ENCODE measurements at regions not wholly inside any gene's neighbourhood (a gene's known extent, or its start where the extent isn't known, plus 50 kb on each side); places are given as distances from the start of the nearest gene placed in this dataset.

DNA sequence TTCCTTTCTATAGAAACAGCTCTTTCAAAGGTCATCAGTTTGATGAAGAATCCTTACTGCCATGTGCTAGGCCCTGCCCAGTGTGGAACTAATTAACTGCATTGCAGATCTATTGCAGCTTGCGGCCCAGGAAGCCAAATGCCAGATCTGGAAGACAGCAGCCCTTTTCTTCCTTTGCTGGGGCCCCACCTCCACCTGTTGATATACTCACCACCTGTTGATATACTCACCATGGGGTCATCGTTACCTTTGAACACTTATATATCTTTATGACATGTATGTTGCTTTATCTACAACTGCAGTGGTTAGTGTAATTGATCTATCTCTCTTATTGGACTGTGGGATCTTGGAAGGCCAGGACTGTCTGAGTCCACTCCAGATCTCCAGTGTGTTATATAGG, 292.5 kb downstream of the ATP23 start:
- ChIA-PET POLR2A (no interaction called here), CTCF (no interaction called here)
- Histone ChIP-seq H3K4me1 (ENCODE audit: control extremely low read depth in 1 of 4, control insufficient read depth in 4 of 4, insufficient read depth in 4 of 4, low read length in 3 of 4) (no peaks in the 10 kb centered on the region), H3K36me3 (ENCODE audit: control insufficient read depth in 4 of 4, insufficient read depth in 4 of 4, low read length in 3 of 4) (no peaks in the 10 kb centered on the region), H3K9me3 (ENCODE audit: control extremely low read depth in 1 of 5, control insufficient read depth in 4 of 5, insufficient read depth in 2 of 5, low read depth in 1 of 5, low read length in 4 of 5) (no peaks in the 10 kb centered on the region), H3K27ac (ENCODE audit: insufficient read depth in 1 of 2, low read depth in 1 of 2, low read length in 2 of 2, poor library complexity in 1 of 2, severe bottlenecking in 2 of 2) (no peak overlapping the region), H3K4me3 (ENCODE audit: control insufficient read depth in 1 of 7, extremely low read depth in 1 of 7, insufficient read depth in 4 of 7, low read depth in 2 of 7, low read length in 6 of 7) (no peak overlapping the region), H3K27me3 (replicated peaks in 2 of 5; ENCODE audit: control insufficient read depth in 4 of 5, insufficient read depth in 5 of 5, low read length in 4 of 5) (peaks cover 0 to 2% (median 0%) of the 10 kb centered on the region in 5 experiments)
- WGBS (ENCODE audit: insufficient coverage), result 86% methylated on average over 1 of the region's 2 CpGs
- no peak for DNase-seq

GRCh38 chr12:58238411-58238810, 297.0 kb downstream of the ATP23 start:
- 92% methylated on average over 2 of the region's 3 CpGs for WGBS (ENCODE audit: insufficient coverage)
- CTCF ChIA-PET, result no interaction called here

GRCh38 chr12:58241099-58241498, 299.7 kb downstream of the ATP23 start:
- WGBS (ENCODE audit: insufficient coverage), result 93% methylated on average over 4 of the region's 5 CpGs
- Histone ChIP-seq H3K4me1 (ENCODE audit: control extremely low read depth in 1 of 4, control insufficient read depth in 4 of 4, insufficient read depth in 4 of 4, low read length in 3 of 4) (no peaks in the 10 kb centered on the region), H3K27me3 (replicated peaks in 2 of 5; ENCODE audit: control insufficient read depth in 4 of 5, insufficient read depth in 5 of 5, low read length in 4 of 5) (peaks cover 0 to 2% (median 0%) of the 10 kb centered on the region in 5 experiments), H3K4me3 (ENCODE audit: control insufficient read depth in 1 of 7, extremely low read depth in 1 of 7, insufficient read depth in 4 of 7, low read depth in 2 of 7, low read length in 6 of 7) (no peak overlapping the region), H3K9me3 (ENCODE audit: control extremely low read depth in 1 of 5, control insufficient read depth in 4 of 5, insufficient read depth in 2 of 5, low read depth in 1 of 5, low read length in 4 of 5) (no peaks in the 10 kb centered on the region), H3K36me3 (ENCODE audit: control insufficient read depth in 4 of 4, insufficient read depth in 4 of 4, low read length in 3 of 4) (no peaks in the 10 kb centered on the region), H3K27ac (ENCODE audit: insufficient read depth in 1 of 2, low read depth in 1 of 2, low read length in 2 of 2, poor library complexity in 1 of 2, severe bottlenecking in 2 of 2) (no peak overlapping the region)
- CTCF ChIA-PET, result no interaction called here
- POLR2A ChIA-PET, result no interaction called here
- no peak for DNase-seq

More at GRCh38 chr12:58238411-58238810, 297.0 kb downstream of the ATP23 start:
- Histone ChIP-seq H3K4me1 (ENCODE audit: control extremely low read depth in 1 of 4, control insufficient read depth in 4 of 4, insufficient read depth in 4 of 4, low read length in 3 of 4) (no peaks in the 10 kb centered on the region), H3K36me3 (ENCODE audit: control insufficient read depth in 4 of 4, insufficient read depth in 4 of 4, low read length in 3 of 4) (no peaks in the 10 kb centered on the region), H3K9me3 (ENCODE audit: control extremely low read depth in 1 of 5, control insufficient read depth in 4 of 5, insufficient read depth in 2 of 5, low read depth in 1 of 5, low read length in 4 of 5) (no peaks in the 10 kb centered on the region), H3K27me3 (replicated peaks in 2 of 5; ENCODE audit: control insufficient read depth in 4 of 5, insufficient read depth in 5 of 5, low read length in 4 of 5) (peaks cover 0 to 2% (median 0%) of the 10 kb centered on the region in 5 experiments), H3K27ac (ENCODE audit: insufficient read depth in 1 of 2, low read depth in 1 of 2, low read length in 2 of 2, poor library complexity in 1 of 2, severe bottlenecking in 2 of 2) (no peak overlapping the region), H3K4me3 (ENCODE audit: control insufficient read depth in 1 of 7, extremely low read depth in 1 of 7, insufficient read depth in 4 of 7, low read depth in 2 of 7, low read length in 6 of 7) (no peak overlapping the region)
- DNase-seq, result no peak
- POLR2A ChIA-PET, result no interaction called here

DNA sequence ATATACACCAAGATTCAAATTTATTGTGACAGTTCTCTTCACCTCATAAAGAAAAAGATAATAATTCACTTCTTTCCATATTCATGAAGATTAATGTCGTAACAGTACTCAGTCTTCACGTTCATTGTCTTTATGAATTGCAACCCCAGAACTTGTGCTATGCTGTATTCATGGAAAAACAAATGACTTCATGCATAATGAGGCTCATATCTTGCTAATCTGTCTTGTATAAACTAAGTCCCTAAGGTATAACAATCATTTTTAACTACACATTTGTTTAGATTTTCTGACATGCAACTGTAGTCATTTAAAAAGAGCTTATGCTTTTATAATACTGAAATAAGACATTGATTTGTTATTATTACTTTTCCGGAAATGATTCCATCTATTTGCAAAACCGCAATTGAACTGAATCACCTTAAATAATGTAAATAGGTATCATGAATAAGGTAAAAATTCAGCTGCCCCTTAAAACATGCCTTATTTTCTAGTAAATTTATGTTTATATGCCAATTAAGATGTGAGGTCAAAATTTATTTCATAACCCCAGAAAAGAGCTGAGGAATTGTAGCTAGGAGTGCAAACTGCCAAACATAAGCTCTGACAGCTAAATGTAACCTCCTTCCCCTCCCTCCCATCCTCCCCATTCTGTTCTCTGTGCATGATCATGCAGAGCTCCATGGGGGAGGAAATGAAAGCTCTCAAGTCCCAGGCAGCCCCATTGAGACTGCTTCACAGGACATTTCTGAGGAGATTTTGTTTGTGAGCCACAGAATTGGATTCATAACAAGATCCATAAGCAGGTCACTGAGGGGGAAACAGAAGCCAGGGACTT, 301.6 kb downstream of the ATP23 start:
- no peaks in the 10 kb centered on the region for H3K27me3 ChIP-seq (replicated peaks in 2 of 5; ENCODE audit: control insufficient read depth in 4 of 5, insufficient read depth in 5 of 5, low read length in 4 of 5)
- H3K27ac ChIP-seq (ENCODE audit: insufficient read depth in 1 of 2, low read depth in 1 of 2, low read length in 2 of 2, poor library complexity in 1 of 2, severe bottlenecking in 2 of 2), result no peak overlapping the region
- POLR2A ChIA-PET, result no interaction called here
- no peaks in the 10 kb centered on the region for H3K36me3 ChIP-seq (ENCODE audit: control insufficient read depth in 4 of 4, insufficient read depth in 4 of 4, low read length in 3 of 4)
- no peak for DNase-seq
- no peak overlapping the region for H3K4me3 ChIP-seq (ENCODE audit: control insufficient read depth in 1 of 7, extremely low read depth in 1 of 7, insufficient read depth in 4 of 7, low read depth in 2 of 7, low read length in 6 of 7)
- CTCF ChIA-PET, result no interaction called here
- no CpG with 5 or more reads among the region's 4 CpGs for WGBS (ENCODE audit: insufficient coverage)
- no peaks in the 10 kb centered on the region for H3K4me1 ChIP-seq (ENCODE audit: control extremely low read depth in 1 of 4, control insufficient read depth in 4 of 4, insufficient read depth in 4 of 4, low read length in 3 of 4)
- H3K9me3 ChIP-seq (ENCODE audit: control extremely low read depth in 1 of 5, control insufficient read depth in 4 of 5, insufficient read depth in 2 of 5, low read depth in 1 of 5, low read length in 4 of 5), result no peaks in the 10 kb centered on the region

- Histone ChIP-seq H3K36me3 (ENCODE audit: control insufficient read depth in 4 of 4, insufficient read depth in 4 of 4, low read length in 3 of 4) (no peaks in the 10 kb centered on the region), H3K4me1 (ENCODE audit: control extremely low read depth in 1 of 4, control insufficient read depth in 4 of 4, insufficient read depth in 4 of 4, low read length in 3 of 4) (no peaks in the 10 kb centered on the region), H3K4me3 (ENCODE audit: control insufficient read depth in 1 of 7, extremely low read depth in 1 of 7, insufficient read depth in 4 of 7, low read depth in 2 of 7, low read length in 6 of 7) (no peak overlapping the region), H3K9me3 (ENCODE audit: control extremely low read depth in 1 of 5, control insufficient read depth in 4 of 5, insufficient read depth in 2 of 5, low read depth in 1 of 5, low read length in 4 of 5) (no peaks in the 10 kb centered on the region), H3K27me3 (replicated peaks in 2 of 5; ENCODE audit: control insufficient read depth in 4 of 5, insufficient read depth in 5 of 5, low read length in 4 of 5) (no peaks in the 10 kb centered on the region), H3K27ac (ENCODE audit: insufficient read depth in 1 of 2, low read depth in 1 of 2, low read length in 2 of 2, poor library complexity in 1 of 2, severe bottlenecking in 2 of 2) (no peak overlapping the region)
- POLR2A ChIA-PET, result no interaction called here
- DNase-seq, result no peak
- 94% methylated on average over 4 of the region's 4 CpGs for WGBS (ENCODE audit: insufficient coverage)
- CTCF ChIA-PET, result no interaction called here
These were observed 306.3 kb downstream of the ATP23 start for GRCh38 chr12:58247633-58248032.

GRCh38 chr12:58248599-58248998, 307.2 kb downstream of the ATP23 start:
- Histone ChIP-seq H3K4me1 (ENCODE audit: control extremely low read depth in 1 of 4, control insufficient read depth in 4 of 4, insufficient read depth in 4 of 4, low read length in 3 of 4) (no peaks in the 10 kb centered on the region), H3K4me3 (ENCODE audit: control insufficient read depth in 1 of 7, extremely low read depth in 1 of 7, insufficient read depth in 4 of 7, low read depth in 2 of 7, low read length in 6 of 7) (no peak overlapping the region), H3K9me3 (ENCODE audit: control extremely low read depth in 1 of 5, control insufficient read depth in 4 of 5, insufficient read depth in 2 of 5, low read depth in 1 of 5, low read length in 4 of 5) (no peaks in the 10 kb centered on the region), H3K36me3 (ENCODE audit: control insufficient read depth in 4 of 4, insufficient read depth in 4 of 4, low read length in 3 of 4) (no peaks in the 10 kb centered on the region), H3K27ac (ENCODE audit: insufficient read depth in 1 of 2, low read depth in 1 of 2, low read length in 2 of 2, poor library complexity in 1 of 2, severe bottlenecking in 2 of 2) (no peak overlapping the region), H3K27me3 (replicated peaks in 2 of 5; ENCODE audit: control insufficient read depth in 4 of 5, insufficient read depth in 5 of 5, low read length in 4 of 5) (no peaks in the 10 kb centered on the region)
- ChIA-PET CTCF (no interaction called here), POLR2A (no interaction called here)
- no peak for DNase-seq
- no CpG with 5 or more reads among the region's 3 CpGs for WGBS (ENCODE audit: insufficient coverage)

- H3K9me3 ChIP-seq (ENCODE audit: control extremely low read depth in 1 of 5, control insufficient read depth in 4 of 5, insufficient read depth in 2 of 5, low read depth in 1 of 5, low read length in 4 of 5), result no peaks in the 10 kb centered on the region
- no peaks in the 10 kb centered on the region for H3K36me3 ChIP-seq (ENCODE audit: control insufficient read depth in 4 of 4, insufficient read depth in 4 of 4, low read length in 3 of 4)
- ChIA-PET CTCF (no interaction called here), POLR2A (no interaction called here)
- WGBS (ENCODE audit: insufficient coverage), result 100% methylated on average over 2 of the region's 2 CpGs
- H3K4me3 ChIP-seq (ENCODE audit: control insufficient read depth in 1 of 7, extremely low read depth in 1 of 7, insufficient read depth in 4 of 7, low read depth in 2 of 7, low read length in 6 of 7), result no peak overlapping the region
- DNase-seq, result no peak
- H3K27me3 ChIP-seq (replicated peaks in 2 of 5; ENCODE audit: control insufficient read depth in 4 of 5, insufficient read depth in 5 of 5, low read length in 4 of 5), result no peaks in the 10 kb centered on the region
- no peaks in the 10 kb centered on the region for H3K4me1 ChIP-seq (ENCODE audit: control extremely low read depth in 1 of 4, control insufficient read depth in 4 of 4, insufficient read depth in 4 of 4, low read length in 3 of 4)
- no peak overlapping the region for H3K27ac ChIP-seq (ENCODE audit: insufficient read depth in 1 of 2, low read depth in 1 of 2, low read length in 2 of 2, poor library complexity in 1 of 2, severe bottlenecking in 2 of 2)
These were observed 308.2 kb downstream of the ATP23 start for GRCh38 chr12:58249610-58250009.
